H54 (cell line): ENCODE measurements at regions not wholly inside any gene's neighbourhood (a gene's known extent, or its start where the extent isn't known, plus 50 kb on each side); places are given as distances from the start of the nearest gene placed in this dataset.

Experiments used
- DNase-seq: peaks from one replicate; pipeline ENCODE4 v3.0.0; 2011; ENCODE audit warnings: low spot score, mixed read lengths; ENCODE audit not compliant: insufficient read length
- FAIRE-seq: peaks from 3 replicates; lab custom pipeline; 2011; peaks lifted over from hg19 to GRCh38; lab: Jason Lieb, UNC
- POLR2A ChIP-seq: IDR thresholded peaks from 2 replicates; pipeline ENCODE4 v1.6.1; 2011; ENCODE audit warnings: low read depth, mild to moderate bottlenecking, low read length

GRCh38 chr2:18821431-18821830, 232.1 kb upstream of the NT5C1B start:
- DNase-seq (no peak), FAIRE-seq (no peak)
- TF ChIP-seq POLR2A = no peak

- DNase-seq (no peak), FAIRE-seq (no peak)
- TF ChIP-seq POLR2A = no peak
Observed at GRCh38 chr2:18820966-18821365, 231.6 kb upstream of the NT5C1B start.

GRCh38 chr2:18819566-18819965, 230.2 kb upstream of the NT5C1B start:
- DNase-seq = no peak
- no peak for FAIRE-seq
- TF ChIP-seq POLR2A = no peak

DNA sequence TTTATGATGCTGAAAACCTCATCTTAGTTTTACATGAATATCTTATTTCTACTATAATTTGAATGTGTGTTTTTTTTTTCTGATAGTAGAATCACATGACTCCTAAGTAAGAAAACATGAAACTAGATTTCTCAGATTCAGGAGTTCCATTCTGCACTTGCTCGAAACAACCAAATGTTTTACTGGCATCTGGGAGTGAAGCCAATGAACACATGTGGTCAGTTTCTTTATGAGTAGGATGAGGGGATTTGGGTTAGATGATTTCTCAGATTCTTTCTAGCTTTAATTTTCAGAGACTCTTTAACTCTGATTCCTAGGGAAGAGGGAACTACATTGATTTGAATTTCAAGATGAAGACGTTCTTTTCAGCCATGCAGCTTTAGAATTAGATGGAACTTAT, 225.0 kb upstream of the NT5C1B start:
- DNase-seq (no peak), FAIRE-seq (no peak)
- TF ChIP-seq POLR2A = no peak

GRCh38 chr2:18804536-18804935, 215.2 kb upstream of the NT5C1B start:
- TF ChIP-seq POLR2A = no peak
- DNase-seq (no peak), FAIRE-seq (no peak)

DNA sequence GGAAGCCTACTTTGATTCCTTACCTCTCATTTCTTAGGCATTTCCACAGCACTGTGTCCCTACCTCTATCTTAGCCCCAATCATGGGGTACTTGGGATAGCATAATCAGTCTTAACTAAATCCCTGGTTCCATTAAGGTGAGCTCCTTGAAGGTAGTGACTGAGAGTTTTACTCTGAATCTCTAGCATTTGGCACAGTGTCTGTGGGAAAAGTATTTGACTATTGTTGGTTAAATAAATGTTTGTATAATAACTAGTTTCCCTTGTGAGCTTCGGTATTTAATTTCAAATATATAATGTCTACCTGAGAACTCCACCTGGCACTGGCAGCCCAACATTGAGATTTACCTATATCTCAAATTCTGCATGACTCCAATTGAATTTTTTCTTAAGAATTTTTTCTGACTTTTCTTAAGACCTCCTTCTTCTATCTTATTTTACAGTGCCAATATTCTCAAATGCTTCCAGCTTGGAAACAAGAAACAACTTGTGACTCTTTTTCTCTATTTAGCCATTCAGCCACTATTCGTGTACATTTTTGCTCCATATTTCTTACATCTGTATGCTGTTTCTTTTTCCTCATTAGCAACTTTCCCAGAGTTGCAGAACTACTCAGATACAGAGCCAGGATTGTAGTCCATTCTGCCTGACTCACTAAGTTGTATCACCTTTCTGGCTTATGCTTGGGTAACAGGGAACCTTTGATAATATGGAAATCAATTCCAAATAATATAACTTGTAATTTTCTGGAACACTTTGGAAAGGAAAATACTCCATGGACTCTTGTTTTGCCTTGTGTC, 214.0 kb upstream of the NT5C1B start:
- FAIRE-seq (no peak), DNase-seq (no peak)
- TF ChIP-seq POLR2A = no peak

GRCh38 chr2:18800240-18800971, 211.0 kb upstream of the NT5C1B start:
- no peak for TF ChIP-seq POLR2A
- DNase-seq (no peak), FAIRE-seq (no peak)

- no peak for DNase-seq
- no peak for FAIRE-seq
- TF ChIP-seq POLR2A = no peak
Observed at GRCh38 chr2:18799397-18799796, 210.0 kb upstream of the NT5C1B start.

GRCh38 chr2:18797133-18797845, 207.9 kb upstream of the NT5C1B start:
- no peak for FAIRE-seq
- TF ChIP-seq POLR2A = no peak
- DNase-seq = no peak

- no peak for TF ChIP-seq POLR2A
- FAIRE-seq (no peak), DNase-seq (no peak)
Observed at GRCh38 chr2:18795906-18796305, 206.5 kb upstream of the NT5C1B start.

GRCh38 chr2:18792684-18793083, 203.3 kb upstream of the NT5C1B start:
- no peak for TF ChIP-seq POLR2A
- no peak for FAIRE-seq

DNA sequence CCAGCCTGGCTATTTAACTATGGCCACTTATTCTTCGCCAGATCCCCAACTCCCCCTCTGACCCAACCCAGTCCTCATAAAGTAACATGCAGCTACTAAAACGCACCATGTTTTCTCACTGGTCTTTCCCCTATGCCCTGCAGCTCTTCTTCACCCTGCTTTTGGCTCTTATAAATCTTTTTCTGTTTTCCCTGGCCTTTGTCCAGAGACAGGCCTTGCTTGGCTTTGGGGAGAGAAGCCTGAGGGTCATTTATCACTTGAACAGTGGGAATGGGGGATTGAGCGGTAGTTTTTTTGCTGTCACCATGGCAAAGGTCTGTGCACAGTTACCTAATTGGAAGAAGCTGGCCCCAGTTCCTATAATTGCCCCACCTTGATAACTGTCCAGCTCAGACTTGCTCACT, 202.9 kb upstream of the NT5C1B start:
- no peak for DNase-seq
- TF ChIP-seq POLR2A = no peak
- no peak for FAIRE-seq

More at GRCh38 chr2:18792684-18793083, 203.3 kb upstream of the NT5C1B start:
- DNase-seq = no peak

DNA sequence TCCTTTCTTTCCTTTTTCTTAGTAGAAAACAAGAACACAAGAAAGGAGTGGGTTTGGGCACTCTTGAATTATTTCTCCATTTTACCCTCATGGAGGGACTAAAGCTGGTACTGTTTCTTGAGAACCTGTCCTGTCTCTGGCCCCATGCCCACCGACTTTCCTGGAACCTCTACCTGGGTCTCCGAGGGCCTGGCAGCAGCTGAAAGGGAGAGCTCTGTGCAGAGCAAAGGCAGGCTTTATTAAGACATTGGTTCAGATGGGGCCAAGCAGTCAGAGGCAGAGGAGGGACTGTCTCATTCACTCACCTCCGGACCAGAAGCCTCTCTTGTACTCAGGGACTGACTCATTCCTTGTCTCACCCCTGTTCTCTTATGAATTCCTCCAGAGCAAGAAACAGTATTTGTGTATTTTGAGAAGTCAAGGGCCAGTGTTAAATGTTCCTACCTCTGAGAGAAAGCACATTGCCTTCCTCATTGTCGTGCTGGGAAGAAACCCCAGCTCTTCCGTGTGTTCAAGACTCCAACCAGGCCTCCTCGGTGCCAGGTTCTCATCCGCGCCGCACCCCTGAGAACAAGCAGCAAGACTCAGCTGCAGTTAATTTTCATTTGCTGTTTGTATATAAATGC, 201.9 kb upstream of the NT5C1B start:
- no peak for TF ChIP-seq POLR2A
- FAIRE-seq (no peak), DNase-seq (no peak)
